ENCODE measurements at regions not wholly inside any gene's neighbourhood (a gene's known extent, or its start where the extent isn't known, plus 50 kb on each side); places are given as distances from the start of the nearest gene placed in this dataset.
"Not testable (repeated sequence)": the region's sequence is repeated elsewhere in the genome, so short reads cannot be mapped to it uniquely, and the experiment has no call there.

DNA sequence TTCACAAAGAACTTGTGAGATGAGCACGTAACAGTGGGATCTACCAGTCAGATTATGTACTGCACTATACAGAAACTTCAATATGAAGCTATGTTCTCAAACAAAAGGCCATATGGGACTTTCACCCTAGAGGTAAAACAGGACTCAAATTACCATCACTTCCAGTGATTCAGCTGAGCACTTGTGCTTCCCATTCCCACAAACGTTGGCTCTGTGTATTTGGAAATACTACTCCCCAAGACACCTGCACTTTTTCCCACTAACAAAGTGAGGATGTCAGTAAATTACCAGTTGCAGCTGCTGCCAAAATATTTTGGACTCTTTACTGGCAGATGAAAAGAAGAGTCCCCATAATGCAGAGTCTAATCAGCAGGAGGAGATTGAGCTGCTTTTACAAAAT lies 1570.1 kb downstream of the SI start:
- Histone ChIP-seq H3K4me1 (ENCODE audit: control insufficient read depth in 1 of 2, low read depth in 2 of 2) (no peaks in the 10 kb centered on the region), H3K27ac (no peak overlapping the region), H3K27me3 (replicated peaks; ENCODE audit: insufficient read depth) (no peaks in the 10 kb centered on the region), H3K9me3 (no peaks in the 10 kb centered on the region), H3K4me3 (no peak overlapping the region), H3K36me3 (no peaks in the 10 kb centered on the region)
- TF ChIP-seq, protein P1, sequence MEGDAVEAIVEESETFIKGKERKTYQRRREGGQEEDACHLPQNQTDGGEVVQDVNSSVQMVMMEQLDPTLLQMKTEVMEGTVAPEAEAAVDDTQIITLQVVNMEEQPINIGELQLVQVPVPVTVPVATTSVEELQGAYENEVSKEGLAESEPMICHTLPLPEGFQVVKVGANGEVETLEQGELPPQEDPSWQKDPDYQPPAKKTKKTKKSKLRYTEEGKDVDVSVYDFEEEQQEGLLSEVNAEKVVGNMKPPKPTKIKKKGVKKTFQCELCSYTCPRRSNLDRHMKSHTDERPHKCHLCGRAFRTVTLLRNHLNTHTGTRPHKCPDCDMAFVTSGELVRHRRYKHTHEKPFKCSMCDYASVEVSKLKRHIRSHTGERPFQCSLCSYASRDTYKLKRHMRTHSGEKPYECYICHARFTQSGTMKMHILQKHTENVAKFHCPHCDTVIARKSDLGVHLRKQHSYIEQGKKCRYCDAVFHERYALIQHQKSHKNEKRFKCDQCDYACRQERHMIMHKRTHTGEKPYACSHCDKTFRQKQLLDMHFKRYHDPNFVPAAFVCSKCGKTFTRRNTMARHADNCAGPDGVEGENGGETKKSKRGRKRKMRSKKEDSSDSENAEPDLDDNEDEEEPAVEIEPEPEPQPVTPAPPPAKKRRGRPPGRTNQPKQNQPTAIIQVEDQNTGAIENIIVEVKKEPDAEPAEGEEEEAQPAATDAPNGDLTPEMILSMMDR (IDR thresholded peaks at IDR 0.05) = no peak
- ATAC-seq (ENCODE audit: insufficient number of reproducible peaks, low FRiP score, low read depth) = no peak
- DNase-seq (ENCODE audit: low spot score) = no peak

DNA sequence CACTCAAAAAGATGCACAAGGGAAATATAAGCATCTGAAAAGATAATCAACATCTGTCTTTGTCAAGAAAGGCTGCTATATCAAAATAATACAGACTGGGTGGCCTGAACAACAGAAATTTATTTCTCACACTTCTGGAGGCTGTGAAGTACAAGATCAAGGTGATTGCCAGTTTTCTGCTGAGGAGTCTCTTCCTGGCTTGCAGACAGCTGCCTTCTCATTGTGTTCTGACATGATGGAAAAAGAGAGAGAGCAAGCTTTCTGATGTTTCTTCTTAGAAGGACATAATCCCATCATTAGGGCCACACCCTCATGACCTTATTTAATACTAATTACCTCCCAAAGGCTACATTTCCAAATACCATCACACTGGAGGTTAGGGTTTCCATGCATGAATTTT lies 1573.3 kb downstream of the SI start:
- H3K27ac ChIP-seq = no peak overlapping the region
- H3K27me3 ChIP-seq (replicated peaks; ENCODE audit: insufficient read depth) = no peaks in the 10 kb centered on the region
- TF ChIP-seq, protein P1 (IDR thresholded peaks at IDR 0.05) = no peak
- no peaks in the 10 kb centered on the region for H3K36me3 ChIP-seq
- H3K9me3 ChIP-seq = no peaks in the 10 kb centered on the region
- H3K4me3 ChIP-seq = no peak overlapping the region
- DNase-seq (ENCODE audit: low spot score) (no peak), ATAC-seq (ENCODE audit: insufficient number of reproducible peaks, low FRiP score, low read depth) (no peak)
- H3K4me1 ChIP-seq (ENCODE audit: control insufficient read depth in 1 of 2, low read depth in 2 of 2) = no peaks in the 10 kb centered on the region

DNA sequence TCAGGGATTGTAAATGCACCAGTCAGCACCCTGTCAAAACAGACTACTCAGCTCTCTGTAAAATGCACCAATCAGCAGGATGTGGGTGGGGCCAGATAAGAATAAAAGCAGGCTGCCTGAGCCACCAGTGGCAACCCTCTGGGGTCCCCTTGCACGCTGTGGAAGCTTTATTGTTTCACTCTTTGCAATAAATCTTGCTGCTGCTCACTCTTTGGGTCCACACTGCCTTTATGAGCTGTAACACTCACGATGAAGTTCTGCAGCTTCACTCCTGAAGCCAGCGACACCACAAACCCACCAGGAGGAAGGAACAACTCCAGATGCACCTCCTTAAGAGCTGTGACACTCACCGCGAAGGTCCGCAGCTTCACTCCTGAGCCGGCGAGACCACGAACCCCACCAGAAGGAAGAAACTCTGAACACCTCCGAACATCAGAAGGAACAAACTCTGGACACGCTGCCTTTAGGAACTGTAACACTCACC lies 1578.5 kb downstream of the SI start:
- not testable (repeated sequence) for H3K36me3 ChIP-seq; H3K4me1 ChIP-seq (ENCODE audit: control insufficient read depth in 1 of 2, low read depth in 2 of 2); ATAC-seq (ENCODE audit: insufficient number of reproducible peaks, low FRiP score, low read depth); H3K27ac ChIP-seq; H3K9me3 ChIP-seq; H3K27me3 ChIP-seq (replicated peaks; ENCODE audit: insufficient read depth); H3K4me3 ChIP-seq; DNase-seq (ENCODE audit: low spot score)

DNA sequence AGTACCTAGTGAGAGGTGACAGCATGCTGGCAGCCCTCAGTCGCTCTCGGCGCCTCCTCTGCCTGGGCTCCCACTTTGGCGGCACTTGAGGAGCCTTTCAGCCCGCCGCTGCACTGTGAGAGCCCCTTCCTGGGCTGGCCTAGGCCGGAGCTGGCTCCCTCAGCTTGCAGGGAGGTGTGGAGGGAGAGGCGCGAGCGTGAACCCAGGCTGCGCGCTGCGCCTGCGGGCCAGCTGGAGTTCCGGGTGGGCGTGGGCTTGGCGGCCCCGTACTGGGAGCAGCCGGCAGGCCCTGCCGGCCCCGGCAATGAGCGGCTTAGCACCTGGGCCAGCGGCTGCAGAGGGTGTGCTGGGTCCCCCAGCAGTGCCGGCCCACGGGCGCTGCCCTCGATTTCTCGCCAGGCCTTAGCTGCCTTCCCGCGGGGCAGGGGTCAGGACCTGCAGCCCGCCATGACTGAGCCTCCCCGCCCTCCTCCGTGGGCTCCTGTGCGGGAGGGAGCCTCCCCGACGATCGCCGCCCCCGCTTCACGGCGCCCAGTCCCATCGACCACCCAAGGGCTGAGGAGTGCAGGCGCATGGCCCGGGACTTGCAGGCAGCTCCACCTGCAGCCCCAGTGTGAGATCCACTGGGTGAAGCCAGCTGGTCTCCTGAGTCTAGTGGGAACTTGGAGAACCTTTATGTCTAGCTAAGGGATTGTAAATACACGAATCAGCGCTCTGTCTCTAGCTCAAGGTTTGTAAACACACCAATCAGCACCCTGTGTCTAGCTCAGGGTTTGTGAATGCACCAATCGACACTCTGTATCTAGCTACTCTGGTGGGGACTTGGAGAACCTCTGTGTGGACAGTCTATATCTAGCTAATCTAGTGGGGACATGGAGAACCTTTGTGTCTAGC lies 1579.2 kb downstream of the SI start:
- not testable (repeated sequence) for H3K27me3 ChIP-seq (replicated peaks; ENCODE audit: insufficient read depth); H3K36me3 ChIP-seq; H3K9me3 ChIP-seq; H3K4me1 ChIP-seq (ENCODE audit: control insufficient read depth in 1 of 2, low read depth in 2 of 2); H3K4me3 ChIP-seq; ATAC-seq (ENCODE audit: insufficient number of reproducible peaks, low FRiP score, low read depth); DNase-seq (ENCODE audit: low spot score); H3K27ac ChIP-seq

DNA sequence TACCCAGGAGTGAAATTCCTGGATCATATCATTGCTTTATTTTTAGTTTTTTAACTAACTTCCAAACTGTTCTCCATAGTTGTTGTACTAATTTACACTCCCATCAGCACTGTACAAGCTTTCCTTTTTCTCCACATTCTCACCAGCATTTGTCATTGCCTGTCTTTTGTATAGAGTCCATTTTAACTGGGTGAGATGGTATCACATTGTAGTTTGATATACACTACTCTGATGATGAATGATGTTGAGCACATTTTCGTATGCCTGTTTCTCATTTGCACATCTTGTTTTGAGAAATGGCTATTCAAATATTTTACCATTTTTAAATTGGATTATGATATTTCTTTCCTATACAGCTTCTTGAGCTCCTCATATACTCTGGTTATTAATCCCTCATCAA lies 1586.6 kb downstream of the SI start:
- Histone ChIP-seq H3K4me1 (ENCODE audit: control insufficient read depth in 1 of 2, low read depth in 2 of 2) (no peaks in the 10 kb centered on the region), H3K27ac (no peak overlapping the region), H3K27me3 (replicated peaks; ENCODE audit: insufficient read depth) (no peaks in the 10 kb centered on the region), H3K9me3 (no peaks in the 10 kb centered on the region), H3K36me3 (no peaks in the 10 kb centered on the region), H3K4me3 (no peak overlapping the region)
- DNase-seq (ENCODE audit: low spot score) (no peak), ATAC-seq (ENCODE audit: insufficient number of reproducible peaks, low FRiP score, low read depth) (no peak)
- TF ChIP-seq, protein P1 (IDR thresholded peaks at IDR 0.05) = no peak

DNA sequence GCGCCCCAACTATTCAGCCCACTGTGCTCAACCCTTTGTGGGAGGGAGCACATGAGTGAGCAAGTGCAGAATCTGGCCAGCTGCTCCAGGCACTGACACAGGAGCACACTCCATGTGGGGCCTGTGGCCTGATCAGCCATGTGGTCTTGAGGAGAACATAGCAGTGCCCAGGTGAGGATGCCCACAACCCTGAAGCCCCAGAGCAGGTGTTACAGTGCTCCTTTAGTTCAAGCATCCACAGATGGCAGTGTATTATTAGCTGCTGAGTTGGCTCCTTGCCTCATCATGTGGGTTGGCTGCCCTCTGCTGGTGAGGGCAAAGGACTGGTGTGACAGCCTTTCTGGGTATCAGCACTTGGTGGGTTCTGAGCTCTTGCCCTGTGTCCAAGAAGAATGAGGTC lies 1588.2 kb downstream of the SI start:
- Histone ChIP-seq H3K9me3 (no peaks in the 10 kb centered on the region), H3K4me1 (ENCODE audit: control insufficient read depth in 1 of 2, low read depth in 2 of 2) (no peaks in the 10 kb centered on the region), H3K27me3 (replicated peaks; ENCODE audit: insufficient read depth) (no peaks in the 10 kb centered on the region), H3K4me3 (no peak overlapping the region), H3K36me3 (no peaks in the 10 kb centered on the region), H3K27ac (no peak overlapping the region)
- TF ChIP-seq, protein P1 (IDR thresholded peaks at IDR 0.05) = peak; percentile 26
- no peak for DNase-seq (ENCODE audit: low spot score)
- ATAC-seq (ENCODE audit: insufficient number of reproducible peaks, low FRiP score, low read depth) = no peak

Measured in thoracic aorta (tissue), 2 donors.